ENCODE measurements at regions not wholly inside any gene's neighbourhood (a gene's known extent, or its start where the extent isn't known, plus 50 kb on each side); places are given as distances from the start of the nearest gene placed in this dataset.

DNA sequence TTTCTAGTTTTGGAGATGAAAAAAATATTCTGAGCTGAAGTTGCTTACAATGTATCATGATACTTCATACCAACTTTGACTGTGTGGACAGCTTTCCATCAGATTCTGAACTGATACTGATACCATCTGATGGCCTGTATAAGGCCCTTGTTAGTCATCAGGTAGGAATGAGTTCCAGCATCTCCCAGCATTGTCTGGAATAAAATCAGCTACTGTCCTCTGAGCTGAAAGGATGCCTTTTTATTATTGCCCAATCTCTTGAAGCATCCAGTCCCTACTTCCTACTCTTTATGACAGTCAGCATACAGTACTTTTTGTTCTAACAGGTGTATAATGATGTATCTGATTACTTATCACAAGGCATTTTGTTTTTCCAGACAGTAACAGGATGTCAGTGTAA, 70.6 kb upstream of the EYA4 start:
- DNase-seq (ENCODE audit: low read depth in 4 of 4, low spot score in 3 of 4), result no peak

DNA sequence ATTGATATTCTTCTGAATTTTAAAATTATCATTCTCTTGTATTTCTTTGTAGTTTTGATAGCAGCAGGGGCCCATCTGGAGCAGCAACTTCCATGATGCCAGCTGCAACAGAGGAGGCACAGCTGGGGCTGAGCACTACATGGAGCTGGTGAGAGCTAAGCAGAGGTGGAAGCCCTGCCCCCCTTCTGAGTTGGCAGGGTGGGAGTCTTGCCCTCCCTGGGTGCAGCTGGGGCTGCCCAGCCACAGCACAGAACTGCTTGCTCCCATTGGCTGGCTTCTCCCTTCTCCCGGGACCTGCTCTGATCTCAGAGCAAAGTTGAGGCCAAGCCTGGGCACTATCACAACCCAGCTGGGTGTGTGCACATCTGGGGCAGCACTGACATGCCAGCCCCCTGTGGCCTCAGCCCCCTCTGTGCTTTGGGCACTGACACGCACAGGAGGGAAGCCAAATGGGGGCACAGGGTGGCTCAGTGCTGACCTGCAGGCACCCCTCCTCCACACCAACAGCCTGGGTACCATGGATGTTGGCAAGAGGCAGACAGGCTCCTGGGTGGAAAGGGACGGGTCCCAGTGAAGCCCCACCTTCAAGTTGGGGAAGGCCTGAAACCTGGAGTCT, 69.1 kb upstream of the EYA4 start:
- DNase-seq (ENCODE audit: low read depth in 4 of 4, low spot score in 3 of 4), result no peak

DNA sequence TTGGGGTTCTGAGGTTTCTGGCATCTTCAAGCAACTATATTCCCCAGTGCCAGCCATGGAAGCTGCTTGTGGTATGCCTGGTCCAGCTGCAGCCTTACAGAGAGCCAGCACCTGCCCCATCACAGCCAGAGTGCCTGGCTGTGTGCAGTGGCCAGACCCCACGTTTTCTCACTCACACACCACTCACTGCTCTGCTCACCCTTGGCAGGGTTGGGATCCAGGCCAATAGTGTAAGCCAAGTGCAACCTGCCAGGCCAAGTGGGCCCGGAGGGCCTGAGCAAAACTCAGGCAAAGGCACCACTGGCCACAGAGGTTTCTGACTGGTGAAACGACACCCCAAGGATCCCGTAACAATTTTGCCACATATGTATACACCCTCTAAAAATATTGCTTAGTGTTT, 67.9 kb upstream of the EYA4 start:
- DNase-seq (ENCODE audit: low read depth in 4 of 4, low spot score in 3 of 4), result no peak

DNA sequence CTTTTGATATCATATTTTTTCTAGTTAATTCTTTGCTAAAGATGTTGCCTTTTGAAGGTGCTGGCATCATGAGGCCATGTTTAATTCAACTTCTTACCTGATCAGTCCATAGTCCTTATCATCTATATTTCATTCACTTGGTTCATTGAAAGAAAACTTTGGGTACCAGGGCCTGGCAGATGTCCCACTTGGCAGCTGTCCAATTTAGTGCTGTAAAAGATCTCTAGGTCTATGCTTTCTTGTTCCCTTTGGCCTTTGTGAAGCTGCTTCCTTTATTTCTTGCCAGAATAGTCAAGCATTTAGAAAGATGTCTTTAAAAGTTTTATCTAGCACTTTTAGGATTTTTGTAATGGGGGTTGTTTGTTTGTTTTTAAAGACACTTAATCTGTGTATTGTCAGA, 61.7 kb upstream of the EYA4 start:
- DNase-seq (ENCODE audit: low read depth in 4 of 4, low spot score in 3 of 4), result no peak

DNA sequence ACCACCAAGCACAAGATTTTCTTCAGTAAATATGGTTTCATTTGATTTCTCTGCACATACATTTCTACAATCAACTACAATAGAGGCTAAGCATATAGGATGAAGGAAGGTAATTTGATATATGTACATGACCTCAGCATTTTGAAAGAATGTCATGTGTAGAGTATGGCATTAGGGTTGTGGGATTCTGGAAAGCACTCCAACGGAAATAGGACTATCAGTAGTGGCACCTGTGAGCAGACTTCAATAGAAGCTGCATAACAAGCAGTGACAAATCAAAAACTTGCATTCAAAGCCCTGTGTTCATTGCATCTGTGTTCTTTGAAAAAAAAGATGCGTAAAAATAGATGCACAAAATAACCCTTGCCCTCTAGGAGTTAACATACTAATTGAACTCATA, 57.5 kb upstream of the EYA4 start:
- DNase-seq (ENCODE audit: low read depth in 4 of 4, low spot score in 3 of 4), result no peak

DNA sequence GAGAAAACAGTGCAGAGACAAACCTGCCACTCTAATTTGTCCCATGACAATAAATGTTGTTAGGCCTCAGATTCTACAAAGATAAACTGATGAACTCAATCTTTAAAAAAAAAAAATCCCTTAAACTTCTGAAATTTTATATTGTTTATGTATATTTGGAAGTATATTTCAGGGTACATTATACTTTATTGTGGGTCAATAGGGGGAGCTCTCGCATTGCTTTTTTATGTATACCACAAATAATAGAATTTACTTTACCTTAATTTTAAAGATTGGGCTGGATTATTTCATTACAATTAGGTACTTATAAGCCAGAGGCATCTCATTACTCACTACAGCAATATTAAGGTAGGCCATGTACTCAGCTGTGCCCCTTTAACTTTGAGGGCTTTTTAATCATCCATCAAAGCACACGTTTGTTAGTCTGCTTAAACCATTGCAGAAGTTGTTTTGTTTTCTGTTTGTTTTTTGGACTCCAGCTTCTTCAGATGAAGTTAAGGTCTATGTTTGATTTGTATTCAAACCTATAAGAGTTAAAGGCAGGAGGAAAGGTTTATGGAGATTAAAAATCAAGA, 56.3 kb upstream of the EYA4 start:
- DNase-seq (ENCODE audit: low read depth in 4 of 4, low spot score in 3 of 4), result peak in 1 of 4 donors; percentile 16

DNA sequence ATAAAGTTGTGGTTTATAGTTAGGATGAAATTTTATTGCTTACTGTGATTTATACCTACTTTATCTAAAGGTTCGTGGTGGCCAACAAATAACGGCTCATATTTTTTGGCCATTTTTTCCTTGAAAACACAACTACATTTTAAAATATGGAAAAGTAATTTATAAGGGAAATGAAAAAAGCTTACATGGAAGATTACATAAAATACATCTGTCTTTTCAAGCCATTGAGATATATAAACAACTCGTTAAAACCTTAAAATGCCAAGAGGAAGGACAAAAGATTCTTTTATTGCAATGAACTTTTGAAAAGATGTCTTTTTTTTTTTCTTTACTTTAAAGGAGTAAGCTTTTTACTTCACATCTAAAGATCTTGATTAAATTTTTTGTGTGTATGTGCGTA, 55.4 kb upstream of the EYA4 start:
- DNase-seq (ENCODE audit: low read depth in 4 of 4, low spot score in 3 of 4), result no peak

DNA sequence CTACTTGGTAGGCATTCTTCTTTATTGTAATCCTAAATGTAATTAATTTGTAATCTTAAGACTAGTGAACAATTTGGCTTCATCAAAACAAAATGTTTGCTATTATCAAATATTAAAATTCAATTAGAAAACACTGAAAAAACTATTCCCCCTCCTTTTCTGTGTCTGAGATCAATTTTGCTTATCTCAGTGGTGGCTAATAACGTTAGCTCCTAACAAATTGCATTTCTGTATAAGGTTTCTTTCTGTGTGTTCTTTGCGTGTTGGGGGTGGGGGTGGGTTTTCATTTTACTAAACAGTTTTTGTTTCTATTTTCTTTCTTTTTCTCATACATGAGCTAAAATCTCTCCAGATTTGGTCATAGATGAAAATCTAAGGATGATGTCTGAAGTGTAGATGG, 54.0 kb upstream of the EYA4 start:
- DNase-seq (ENCODE audit: low read depth in 4 of 4, low spot score in 3 of 4), result no peak

DNA sequence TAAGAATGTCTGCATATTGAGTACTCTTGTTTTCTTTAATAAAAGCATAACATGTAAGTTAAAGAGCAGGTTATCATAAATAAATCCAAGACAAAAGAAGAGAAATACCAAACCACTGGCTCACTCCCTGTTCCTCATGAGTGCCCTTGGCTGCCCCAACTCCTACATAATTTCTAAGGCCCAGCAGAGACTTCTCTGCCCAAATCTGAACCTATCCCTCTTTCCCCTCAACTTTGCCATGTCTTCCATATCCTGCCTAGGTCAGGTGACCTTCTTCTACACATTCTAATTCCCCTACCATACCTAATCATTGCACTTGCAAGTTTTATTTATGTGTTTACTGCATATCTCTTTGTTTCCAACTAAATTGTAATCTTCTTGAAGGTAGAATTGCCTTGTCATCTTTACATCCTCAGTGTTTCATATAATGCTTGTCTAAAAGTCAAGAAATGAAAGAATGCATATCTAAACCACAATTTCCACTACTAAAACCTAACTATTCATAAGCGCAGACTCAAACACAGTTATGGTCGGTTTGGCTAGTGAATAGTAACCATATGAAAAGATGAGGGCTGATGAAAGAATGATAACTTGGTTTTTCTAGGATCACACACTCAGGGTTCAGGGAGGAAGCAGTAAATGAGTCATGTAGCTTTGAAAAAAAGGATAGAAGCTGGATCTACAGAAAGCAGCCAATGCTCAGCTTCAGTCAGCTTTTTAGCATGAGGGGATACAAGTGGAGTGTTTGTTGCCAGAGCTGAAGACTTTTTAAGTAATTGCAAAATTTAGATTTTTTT, 53.3 kb upstream of the EYA4 start:
- no peak for DNase-seq (ENCODE audit: low read depth in 4 of 4, low spot score in 3 of 4)

DNA sequence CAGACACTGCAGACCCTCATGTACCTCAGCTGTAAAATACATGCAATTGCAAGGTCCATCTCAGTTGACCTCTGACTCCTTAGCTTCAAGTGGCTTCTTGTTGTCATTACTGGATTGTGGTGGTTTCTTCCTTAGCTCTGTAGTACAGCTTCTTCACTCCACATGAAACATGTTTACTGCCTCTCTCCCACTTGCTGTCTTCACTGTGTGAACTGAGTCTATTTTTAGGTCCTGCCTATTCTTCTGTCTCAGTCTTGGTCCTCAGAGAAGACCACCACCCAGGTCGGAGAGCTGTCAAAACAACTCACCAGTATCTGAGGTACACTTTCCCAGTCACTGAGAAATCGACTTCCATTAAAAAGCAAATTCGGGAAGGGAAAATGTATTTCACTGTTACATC, 50.2 kb upstream of the EYA4 start:
- no peak for DNase-seq (ENCODE audit: low read depth in 4 of 4, low spot score in 3 of 4)

DNA sequence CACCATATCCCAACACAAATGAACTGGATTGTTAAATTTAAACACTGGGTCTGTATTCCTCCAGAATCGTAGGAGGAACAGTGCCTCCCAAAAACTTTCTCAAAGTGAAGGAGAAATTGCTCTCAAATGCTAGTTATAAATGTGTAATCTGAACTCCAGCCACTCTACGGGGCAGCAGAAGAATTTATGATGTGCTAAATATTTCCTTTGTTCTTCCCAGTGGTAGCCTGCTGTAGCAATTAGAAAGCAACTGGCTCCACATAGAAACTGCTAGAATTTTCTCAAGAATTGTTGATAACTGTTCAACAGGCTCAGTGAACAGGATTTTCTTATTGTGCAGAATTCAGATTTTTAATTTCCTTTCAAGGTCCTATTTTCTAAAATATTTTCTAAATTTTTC, 49.8 kb upstream of the EYA4 start:
- DNase-seq (ENCODE audit: low read depth in 4 of 4, low spot score in 3 of 4), result no peak

All from left renal pelvis (tissue), 4 donors.